A549 (cell line): ENCODE measurements at regions not wholly inside any gene's neighbourhood (a gene's known extent, or its start where the extent isn't known, plus 50 kb on each side); places are given as distances from the start of the nearest gene placed in this dataset.

Experiments used
- ATAC-seq, 2 experiments: fragments of 200-7000 bp in 1 of 2; fragments of >200 bp in 1 of 2; cut with Nextera tagmentation in 1 of 2; cut with Tn5 transposase in 1 of 2; 3 replicates each; pipeline versions ENCODE4 v1.8.0 to v1.9.1; 2018 to 2020; ENCODE audit warnings: mild to moderate bottlenecking in 1 of 2, moderate library complexity in 1 of 2
- CTCF ChIA-PET: fragments of 300-600 bp; sonication (Branson Sonifier 250); formaldehyde crosslinking; extraction: SDS; loops from one replicate; lab custom pipeline; 2021; ENCODE audit warnings: antibody characterized with exemption, inconsistent platforms; lab: Yijun Ruan, JAX
- POLR2A ChIA-PET: fragments of 350-600 bp; formaldehyde crosslinking; extraction: SDS; loops from one replicate; lab custom pipeline; 2021; ENCODE audit warnings: antibody characterized with exemption, inconsistent platforms; lab: Yijun Ruan, JAX
- DNase-seq, 2 experiments: peaks; one replicate each; pipeline versions ENCODE4 v3.0.0 to v3.0.0-alpha.2; 2011 to 2016; ENCODE audit warnings: low read depth in 1 of 2, low spot score in 1 of 2
- FAIRE-seq: peaks from 2 replicates; lab custom pipeline; 2011; peaks lifted over from hg19 to GRCh38; lab: Jason Lieb, UNC
- H3K27ac ChIP-seq, 2 experiments: fragments of >200 bp; sonication (Bioruptor Twin); formaldehyde crosslinking; 3 replicates each; pipeline ENCODE4 v1.5.1; 2016 to 2017
- H3K4me1 ChIP-seq: fragments of >200 bp; sonication (Bioruptor Twin); formaldehyde crosslinking; 3 replicates; pipeline ENCODE4 v1.6.1; 2016
- H3K4me2 ChIP-seq: fragments of >200 bp; sonication (Bioruptor Twin); formaldehyde crosslinking; 3 replicates; pipeline ENCODE4 v1.6.1; 2016
- H3K4me3 ChIP-seq: fragments of >200 bp; sonication (Bioruptor Twin); formaldehyde crosslinking; 3 replicates; pipeline ENCODE4 v1.5.1; 2016
- H3K9me3 ChIP-seq: fragments of >200 bp; sonication (Bioruptor Twin); formaldehyde crosslinking; 3 replicates; pipeline ENCODE4 v1.6.1; 2016
- CBX2 ChIP-seq: fragments of 200-600 bp; sonication (generic); IDR thresholded peaks from 2 replicates; pipeline ENCODE4 v1.6.1; 2016; ENCODE audit warnings: low read depth, mild to moderate bottlenecking, borderline replicate concordance
- CBX8 ChIP-seq: fragments of 200-600 bp; sonication (generic); IDR thresholded peaks from 2 replicates; pipeline ENCODE4 v1.6.1; 2016
- CHD2 ChIP-seq: fragments of 150-350 bp; IDR thresholded peaks from 2 replicates; pipeline ENCODE4 v1.6.1; 2014; ENCODE audit warnings: low read length; ENCODE audit not compliant: partially characterized antibody
- CHD4 ChIP-seq: fragments of 200-600 bp; sonication (generic); IDR thresholded peaks from 2 replicates; pipeline ENCODE4 v1.6.1; 2016; ENCODE audit warnings: antibody characterized with exemption, mild to moderate bottlenecking, borderline replicate concordance
- ELK1 ChIP-seq: fragments of 150-350 bp; IDR thresholded peaks from 2 replicates; pipeline ENCODE4 v1.6.1; 2014; ENCODE audit warnings: low read depth, mild to moderate bottlenecking, low read length
- EP300 ChIP-seq, 2 experiments: fragments of >200 bp; sonication (Bioruptor Twin); formaldehyde crosslinking; IDR thresholded peaks; 2 replicates in 1 of 2; 3 replicates in 1 of 2; pipeline ENCODE4 v1.6.1; 2016 to 2017
- ESRRA ChIP-seq: fragments of 150-350 bp; IDR thresholded peaks from 2 replicates; pipeline ENCODE4 v1.6.1; 2014; ENCODE audit warnings: mild to moderate bottlenecking, low read length, borderline replicate concordance
- FOSB ChIP-seq: fragments of 250-450 bp; sonication (Bioruptor Pico); IDR thresholded peaks from 2 replicates; pipeline ENCODE4 v1.5.0; 2020; ENCODE audit warnings: mild to moderate bottlenecking, moderate library complexity
- FOSL2 ChIP-seq, 2 experiments: fragments of 450-650 bp in 1 of 2; fragments of >200 bp in 1 of 2; sonication (Bioruptor Twin) in 1 of 2; formaldehyde crosslinking; IDR thresholded peaks; 2 replicates each; pipeline versions ENCODE4 v1.5.0 to v1.6.1; 2016 to 2020; ENCODE audit warnings: mild to moderate bottlenecking in 1 of 2, moderate library complexity in 1 of 2
- FOXS1 ChIP-seq: fragments of 250-450 bp; sonication (Bioruptor Pico); IDR thresholded peaks from 2 replicates; pipeline ENCODE4 v1.5.0; 2020; ENCODE audit warnings: mild to moderate bottlenecking, moderate library complexity
- GATA3 ChIP-seq: IDR thresholded peaks from 2 replicates; pipeline ENCODE4 v1.6.1; 2012; ENCODE audit warnings: borderline replicate concordance
- JUNB ChIP-seq: fragments of >200 bp; sonication (Bioruptor Twin); formaldehyde crosslinking; IDR thresholded peaks from 2 replicates; pipeline ENCODE4 v1.6.1; 2016
- KDM5A ChIP-seq: fragments of 200-600 bp; sonication (generic); IDR thresholded peaks from 2 replicates; pipeline ENCODE4 v1.6.1; 2016; ENCODE audit warnings: antibody characterized with exemption, mild to moderate bottlenecking
- MAFK ChIP-seq: fragments of 450-650 bp; IDR thresholded peaks from 2 replicates; pipeline ENCODE4 v1.6.1; 2014; ENCODE audit not compliant: partially characterized antibody
- MAZ ChIP-seq: fragments of 150-350 bp; IDR thresholded peaks from 2 replicates; pipeline ENCODE4 v1.6.1; 2014; ENCODE audit warnings: antibody characterized with exemption, low read depth, low read length, borderline replicate concordance
- MYC ChIP-seq: IDR thresholded peaks from 2 replicates; pipeline ENCODE4 v1.6.1; 2012; ENCODE audit warnings: mild to moderate bottlenecking, inconsistent platforms, low read length, improper control_type of control experiment, borderline replicate concordance
- PBX3 ChIP-seq: IDR thresholded peaks from 2 replicates; pipeline ENCODE4 v1.6.1; 2012
- PHF8 ChIP-seq: fragments of 200-600 bp; sonication (generic); IDR thresholded peaks from 2 replicates; pipeline ENCODE4 v1.6.1; 2016; ENCODE audit warnings: low read depth, mild to moderate bottlenecking, antibody characterized with exemption, moderate library complexity, borderline replicate concordance
- POLR2AphosphoS2 ChIP-seq: conservative IDR thresholded peaks from 2 replicates; pipeline ENCODE4 v1.6.1; 2012; ENCODE audit warnings: low read length, improper control_type of control experiment, inconsistent platforms
- RAD21 ChIP-seq, 2 experiments: fragments of >200 bp in 1 of 2; sonication (Bioruptor Twin) in 1 of 2; formaldehyde crosslinking in 1 of 2; IDR thresholded peaks in 1 of 2; conservative IDR thresholded peaks in 1 of 2; 2 replicates in 1 of 2; 3 replicates in 1 of 2; pipeline ENCODE4 v1.6.1; 2012 to 2018; ENCODE audit warnings: inconsistent platforms in 1 of 2
- RFX5 ChIP-seq: fragments of 450-650 bp; IDR thresholded peaks from 2 replicates; pipeline ENCODE4 v1.7.1; 2014; ENCODE audit warnings: antibody characterized with exemption, mild to moderate bottlenecking, moderate library complexity
- TP53 ChIP-seq: fragments of 250-450 bp; sonication (Bioruptor Pico); IDR thresholded peaks from 2 replicates; pipeline ENCODE4 v1.5.0; 2021; ENCODE audit warnings: mild to moderate bottlenecking, moderate library complexity
- ZFP36 ChIP-seq: fragments of 450-650 bp; IDR thresholded peaks from 2 replicates; pipeline ENCODE4 v1.6.1; 2014; ENCODE audit warnings: borderline replicate concordance; ENCODE audit not compliant: partially characterized antibody
- ZNF302 ChIP-seq: fragments of 250-450 bp; sonication (Bioruptor Pico); IDR thresholded peaks from 2 replicates; pipeline ENCODE4 v1.9.0; 2021; ENCODE audit warnings: inconsistent platforms, mild to moderate bottlenecking, moderate library complexity
- ZSCAN20 ChIP-seq: fragments of 250-450 bp; sonication (Bioruptor Pico); IDR thresholded peaks from 2 replicates; pipeline ENCODE4 v1.8.0; 2022; ENCODE audit warnings: mild to moderate bottlenecking, moderate library complexity
- WGBS: methylation state at CpG from one replicate; pipeline ENCODE4 v1.1.6; 2017; ENCODE audit errors: missing lambda C conversion rate; 5-methylcytosine and 5-hydroxymethylcytosine counted together
- TF ChIP-seq, protein P1 (sequence below): fragments of 250-450 bp; sonication (Bioruptor Pico); IDR thresholded peaks from 2 replicates; pipeline ENCODE4 v1.5.0; 2020; ENCODE audit warnings: low read depth, mild to moderate bottlenecking, moderate library complexity
- TF ChIP-seq, protein P2 (sequence below): IDR thresholded peaks from 2 replicates; pipeline ENCODE4 v1.6.1; 2012; ENCODE audit warnings: low read depth, borderline replicate concordance

DNA sequence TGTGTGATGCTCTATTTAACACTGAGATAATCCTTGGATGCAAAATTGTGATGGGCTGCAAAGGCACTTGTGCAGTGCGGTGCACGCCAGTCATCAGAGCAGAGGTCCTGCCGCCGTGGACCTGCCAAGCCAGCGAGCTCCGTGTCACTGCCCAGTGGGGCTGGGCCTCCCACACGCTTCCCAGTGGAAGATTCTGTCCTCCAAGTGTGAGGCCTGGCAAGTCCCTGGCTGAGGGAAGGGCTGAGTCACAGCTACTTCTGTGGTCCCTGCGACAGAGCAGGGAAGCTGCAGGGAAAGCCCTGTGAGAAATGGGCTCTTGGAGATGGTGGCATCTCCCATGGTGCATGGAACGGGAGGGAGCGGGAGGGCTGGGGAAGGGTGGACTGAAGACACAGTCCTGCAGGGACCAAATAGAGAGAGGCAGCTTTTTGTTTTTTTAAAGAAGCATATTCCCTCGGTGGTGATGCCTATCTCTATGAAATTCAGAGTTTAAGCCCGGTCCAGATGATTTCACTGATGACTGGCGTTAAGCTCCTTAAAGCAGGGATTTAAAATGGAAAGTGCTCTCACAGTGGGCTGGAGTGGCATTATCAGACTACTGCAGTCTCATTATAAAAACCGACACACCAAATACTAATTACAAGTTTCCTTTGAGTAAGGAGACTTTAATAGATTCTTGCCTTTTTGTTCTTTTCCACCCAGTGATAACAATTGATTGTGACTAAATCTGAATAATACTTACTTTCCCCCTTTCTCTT lies 413.7 kb downstream of the QKI start:
- FAIRE-seq: no peak
- no peak for TF ChIP-seq RFX5
- no peak for TF ChIP-seq RAD21 (conservative IDR thresholded peaks at IDR 0.05 in 1 of 2, IDR thresholded peaks at IDR 0.05 in 1 of 2)
- TF ChIP-seq MYC: no peak
- TF ChIP-seq CBX2: no peak
- TF ChIP-seq MAFK: no peak
- no peak for TF ChIP-seq ZSCAN20 (CRISPR knock-in tag)
- TF ChIP-seq ZNF302: no peak
- TF ChIP-seq CBX8: no peak
- no peak for TF ChIP-seq GATA3
- TF ChIP-seq POLR2AphosphoS2: no peak
- no peak for TF ChIP-seq PBX3
- no peak for TF ChIP-seq TP53
- no peak for TF ChIP-seq EP300 (IDR thresholded peaks at IDR 0.05)
- TF ChIP-seq, protein P1, sequence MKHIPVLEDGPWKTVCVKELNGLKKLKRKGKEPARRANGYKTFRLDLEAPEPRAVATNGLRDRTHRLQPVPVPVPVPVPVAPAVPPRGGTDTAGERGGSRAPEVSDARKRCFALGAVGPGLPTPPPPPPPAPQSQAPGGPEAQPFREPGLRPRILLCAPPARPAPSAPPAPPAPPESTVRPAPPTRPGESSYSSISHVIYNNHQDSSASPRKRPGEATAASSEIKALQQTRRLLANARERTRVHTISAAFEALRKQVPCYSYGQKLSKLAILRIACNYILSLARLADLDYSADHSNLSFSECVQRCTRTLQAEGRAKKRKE: no peak
- no peak for TF ChIP-seq FOSL2 (IDR thresholded peaks at IDR 0.05)
- no peak for TF ChIP-seq FOSL2 (CRISPR knock-in tag; IDR thresholded peaks at IDR 0.05)
- TF ChIP-seq, protein P2, sequence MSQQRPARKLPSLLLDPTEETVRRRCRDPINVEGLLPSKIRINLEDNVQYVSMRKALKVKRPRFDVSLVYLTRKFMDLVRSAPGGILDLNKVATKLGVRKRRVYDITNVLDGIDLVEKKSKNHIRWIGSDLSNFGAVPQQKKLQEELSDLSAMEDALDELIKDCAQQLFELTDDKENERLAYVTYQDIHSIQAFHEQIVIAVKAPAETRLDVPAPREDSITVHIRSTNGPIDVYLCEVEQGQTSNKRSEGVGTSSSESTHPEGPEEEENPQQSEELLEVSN: no peak
- no peak for TF ChIP-seq MAZ
- TF ChIP-seq, all 56 proteins: peak for 0
- Histone ChIP-seq H3K9me3 (no peaks in the 10 kb centered on the region), H3K4me2 (no peak overlapping the region), H3K4me3 (no peak overlapping the region), H3K27ac (no peak overlapping the region), H3K4me1 (no peaks in the 10 kb centered on the region)
- no peak for ATAC-seq
- DNase-seq: no peak
- POLR2A ChIA-PET: no interaction called here
- CTCF ChIA-PET: interaction anchor here (0.6 kb wide), 1 partner anchor 1348 kb away, joined by 3 read pairs; no protein-coding TSS in a partner anchor
- 38% methylated on average over 5 of the region's 14 CpGs for WGBS

DNA sequence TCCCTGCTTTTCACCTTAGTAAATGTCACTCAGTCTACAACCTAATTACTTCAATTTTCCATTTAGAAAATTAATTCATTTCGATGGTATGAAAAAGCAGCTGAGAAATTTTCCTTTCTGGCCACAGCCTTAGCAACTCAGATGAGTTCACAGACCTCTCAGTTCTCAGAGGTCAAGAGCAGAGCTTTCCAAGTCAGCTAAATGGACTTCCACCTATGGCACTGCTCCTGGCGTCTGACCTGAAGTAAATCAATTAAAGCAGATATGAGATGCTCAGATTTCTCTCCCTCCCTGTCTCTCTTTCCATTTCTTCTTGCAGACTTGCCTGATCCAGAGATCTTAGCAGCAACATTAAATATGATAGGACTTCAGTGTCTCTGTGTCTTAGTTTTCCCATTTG lies 412.6 kb downstream of the QKI start:
- 20% methylated on average over 2 of the region's 2 CpGs for WGBS
- POLR2A ChIA-PET: no interaction called here
- CTCF ChIA-PET: no interaction called here

DNA sequence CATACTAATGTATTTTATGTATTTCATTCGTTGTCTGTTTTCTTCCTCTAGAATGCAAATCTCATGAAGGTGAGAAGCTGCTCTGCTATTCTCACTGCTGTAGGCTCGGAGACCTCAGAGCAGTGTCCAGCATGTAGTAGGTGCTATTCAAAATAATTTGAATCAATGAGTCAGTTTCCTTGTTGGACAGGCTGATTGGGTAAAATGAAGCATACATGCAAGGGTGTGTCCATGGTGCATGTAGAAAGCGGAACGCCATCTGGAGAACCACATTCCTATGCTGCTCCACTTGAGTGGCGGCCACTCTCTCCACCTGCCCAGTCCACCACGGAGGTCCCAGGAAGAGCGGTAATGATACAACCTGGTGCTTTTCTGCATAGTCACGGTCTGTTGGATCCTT lies 412.1 kb downstream of the QKI start:
- DNase-seq: no peak
- CTCF ChIA-PET: no interaction called here
- Histone ChIP-seq H3K4me1 (no peaks in the 10 kb centered on the region), H3K27ac (no peak overlapping the region), H3K9me3 (no peaks in the 10 kb centered on the region), H3K4me3 (no peak overlapping the region), H3K4me2 (no peak overlapping the region)
- POLR2A ChIA-PET: no interaction called here
- TF ChIP-seq FOXS1 (CRISPR knock-in tag) (no peak), PHF8 (no peak), PBX3 (no peak), JUNB (no peak), ZSCAN20 (CRISPR knock-in tag) (no peak), KDM5A (no peak), EP300 (IDR thresholded peaks at IDR 0.05) (no peak), FOSB (CRISPR knock-in tag) (no peak), ESRRA (no peak), ZFP36 (no peak), CHD2 (no peak), ELK1 (no peak), TP53 (no peak), RAD21 (conservative IDR thresholded peaks at IDR 0.05 in 1 of 2, IDR thresholded peaks at IDR 0.05 in 1 of 2) (no peak)
- TF ChIP-seq, protein P2: no peak
- WGBS: 13% methylated on average over 8 of the region's 8 CpGs
- FAIRE-seq: no peak
- ATAC-seq: no peak

More for the DNA sequence above, 412.6 kb downstream of the QKI start:
- Histone ChIP-seq H3K4me3 (no peak overlapping the region), H3K9me3 (no peaks in the 10 kb centered on the region), H3K4me2 (no peak overlapping the region), H3K27ac (no peak overlapping the region), H3K4me1 (no peaks in the 10 kb centered on the region)
- ATAC-seq (no peak), DNase-seq (no peak), FAIRE-seq (no peak)
- no peak for TF ChIP-seq CHD4
